K562 (cell line): ENCODE measurements at regions not wholly inside any gene's neighbourhood (a gene's known extent, or its start where the extent isn't known, plus 50 kb on each side); places are given as distances from the start of the nearest gene placed in this dataset.

Experiments
- ATAC-seq: fragments of 200-7000 bp; cut with Tn5 transposase; 3 replicates; pipeline ENCODE4 v1.9.1; 2020; ENCODE audit warnings: moderate library complexity
- BruUV-seq: library from RNA; stranded (reverse); fragments of 400-500 nt; replicated peaks from 2 replicates; lab custom pipeline; 2021; lab: Mats Ljungman, UMichigan
- CTCF ChIA-PET: fragments of 300-600 bp; formaldehyde crosslinking; extraction: SDS; loops from one replicate; lab custom pipeline; 2021; ENCODE audit warnings: low intra/inter-chr PET ratio; lab: Yijun Ruan, JAX
- POLR2A ChIA-PET: fragments of 300-600, 350-650 bp; sonication (Branson Sonifier 250); formaldehyde crosslinking; extraction: SDS; loops from one replicate; lab custom pipeline; 2021; ENCODE audit warnings: antibody characterized with exemption, inconsistent platforms; lab: Yijun Ruan, JAX
- DNase-seq, 4 experiments: peaks; one replicate each; pipeline versions ENCODE4 v3.0.0 to v3.0.0-alpha.2; 2011 to 2018; ENCODE audit warnings: low spot score in 3 of 4, mixed read lengths in 3 of 4; ENCODE audit errors: extremely low read depth in 1 of 4
- FAIRE-seq: peaks from 2 replicates; lab custom pipeline; 2011; peaks lifted over from hg19 to GRCh38; lab: Jason Lieb, UNC
- H2AFZ ChIP-seq: 2 replicates; pipeline ENCODE4 v1.6.0; 2011; ENCODE audit warnings: low read depth, low read length, control low read depth, inconsistent platforms
- H3K27ac ChIP-seq: fragments of 200-600 bp; 3 replicates; pipeline ENCODE4 v1.8.0; 2011; ENCODE audit warnings: low read depth, mild to moderate bottlenecking, control low read depth, inconsistent platforms, low read length, moderate library complexity, mixed read lengths; ENCODE audit errors: extremely low read depth
- H3K27me3 ChIP-seq, 2 experiments: fragments of 300-600 bp in 1 of 2; 2 replicates in 1 of 2; 3 replicates in 1 of 2; pipeline versions ENCODE4 v1.6.0 to v1.8.0; 2011; ENCODE audit warnings: inconsistent platforms in 2 of 2, low read length in 2 of 2, mild to moderate bottlenecking in 1 of 2, mixed read lengths in 1 of 2, moderate library complexity in 1 of 2; ENCODE audit not compliant: control insufficient read depth in 2 of 2, insufficient read depth in 2 of 2
- H3K36me3 ChIP-seq: fragments of 300-600 bp; 3 replicates; pipeline ENCODE4 v1.8.0; 2011; ENCODE audit warnings: mild to moderate bottlenecking, low read length, inconsistent platforms; ENCODE audit not compliant: control insufficient read depth, insufficient read depth
- H3K4me1 ChIP-seq, 2 experiments: fragments of 200-600 bp in 1 of 2; replicated peaks in 1 of 2; 2 replicates in 1 of 2; 3 replicates in 1 of 2; pipeline versions ENCODE4 v1.5.1 to v1.8.0; 2011; ENCODE audit warnings: inconsistent platforms in 2 of 2, low read length in 2 of 2, mild to moderate bottlenecking in 1 of 2, mixed read lengths in 1 of 2, moderate library complexity in 1 of 2; ENCODE audit not compliant: control insufficient read depth in 2 of 2, insufficient read depth in 2 of 2
- H3K4me2 ChIP-seq: 2 replicates; pipeline ENCODE4 v1.6.1; 2011; ENCODE audit warnings: low read length, control low read depth, inconsistent platforms, mixed read lengths; ENCODE audit not compliant: insufficient read depth
- H3K4me3 ChIP-seq: fragments of 200-600 bp; sonication (generic), shearing (Covaris generic); 2 replicates; pipeline ENCODE4 v1.5.1; 2016; ENCODE audit warnings: control low read depth, inconsistent platforms
- H3K79me2 ChIP-seq: fragments of 200-600 bp; 3 replicates; pipeline ENCODE4 v1.8.0; 2011; ENCODE audit warnings: low read length, inconsistent platforms; ENCODE audit not compliant: control insufficient read depth, insufficient read depth
- H3K9ac ChIP-seq, 2 experiments: 2 replicates each; pipeline versions ENCODE4 v1.6.0 to v1.6.1; 2011; ENCODE audit warnings: low read depth in 2 of 2, low read length in 2 of 2, control low read depth in 1 of 2, inconsistent platforms in 1 of 2, mild to moderate bottlenecking in 1 of 2, mixed read lengths in 1 of 2; ENCODE audit not compliant: insufficient read depth in 1 of 2
- H3K9me1 ChIP-seq: one replicate; pipeline ENCODE4 v1.6.0; 2011; ENCODE audit warnings: inconsistent platforms, mild to moderate bottlenecking, low read length, moderate library complexity; ENCODE audit not compliant: control insufficient read depth, insufficient read depth
- H3K9me3 ChIP-seq: replicated peaks from 2 replicates; pipeline ENCODE4 v1.5.1; 2011; ENCODE audit warnings: low read depth, low read length, inconsistent platforms; ENCODE audit not compliant: control insufficient read depth, insufficient read depth
- H4K20me1 ChIP-seq: replicated peaks from 2 replicates; pipeline ENCODE4 v1.6.1; 2011; ENCODE audit warnings: low read length, inconsistent platforms, mixed read lengths; ENCODE audit not compliant: control insufficient read depth, insufficient read depth
- ARID1B ChIP-seq: fragments of 450-650 bp; IDR thresholded peaks from 2 replicates; pipeline ENCODE4 v1.6.1; 2016; ENCODE audit warnings: antibody characterized with exemption, mild to moderate bottlenecking, inconsistent platforms
- ETV1 ChIP-seq: fragments of 450-650 bp; conservative IDR thresholded peaks from 2 replicates; pipeline ENCODE4 v1.6.1; 2016; ENCODE audit warnings: missing genetic modification characterization, control low read depth, low read depth, missing compliant biosample characterization
- MAZ ChIP-seq, 2 experiments: fragments of 450-650 bp in 1 of 2; sonication (generic) in 1 of 2; formaldehyde crosslinking; IDR thresholded peaks in 1 of 2; conservative IDR thresholded peaks in 1 of 2; 2 replicates each; pipeline versions ENCODE4 v1.4.0 to v1.5.0; 2020; ENCODE audit warnings: mild to moderate bottlenecking in 1 of 2, missing genetic modification reagents in 1 of 2
- NEUROD1 ChIP-seq: fragments of 150-350 bp; IDR thresholded peaks from 2 replicates; pipeline ENCODE4 v1.6.1; 2014; ENCODE audit warnings: borderline replicate concordance, low read length, low read depth; ENCODE audit not compliant: partially characterized antibody
- NFXL1 ChIP-seq: fragments of 450-650 bp; formaldehyde crosslinking; IDR thresholded peaks from 2 replicates; pipeline ENCODE4 v1.4.0; 2021; ENCODE audit warnings: mild to moderate bottlenecking
- PPARD ChIP-seq: fragments of 250-450 bp; sonication (Bioruptor Pico); IDR thresholded peaks from 2 replicates; pipeline ENCODE4 v1.8.0; 2022; ENCODE audit warnings: inconsistent platforms, mild to moderate bottlenecking, moderate library complexity
- PTBP1 ChIP-seq: fragments of 200-400 bp; formaldehyde crosslinking; IDR thresholded peaks from 2 replicates; pipeline ENCODE4 v1.6.1; 2017; ENCODE audit warnings: low read depth, low read length
- TFAM ChIP-seq: fragments of 250-450 bp; sonication (Bioruptor Pico); conservative IDR thresholded peaks from 2 replicates; pipeline ENCODE4 v1.5.0; 2021; ENCODE audit warnings: mild to moderate bottlenecking, moderate library complexity
- ZC3H4 ChIP-seq: sonication (generic); formaldehyde crosslinking; IDR thresholded peaks from 2 replicates; pipeline ENCODE4 v1.9.0; 2021; ENCODE audit warnings: missing genetic modification reagents, borderline replicate concordance
- ZNF23 ChIP-seq: fragments of 250-450 bp; sonication (Bioruptor Pico); IDR thresholded peaks from 2 replicates; pipeline ENCODE4 v1.4.0; 2020; ENCODE audit warnings: mild to moderate bottlenecking
- ZNF766 ChIP-seq: fragments of 200-800 bp; sonication (Bioruptor generic); conservative IDR thresholded peaks from 2 replicates; pipeline ENCODE4 v1.6.1; 2016; ENCODE audit warnings: missing genetic modification characterization, missing compliant biosample characterization
- ZNF778 ChIP-seq: fragments of 450-650 bp; formaldehyde crosslinking; IDR thresholded peaks from 2 replicates; pipeline ENCODE4 v1.4.0; 2020; ENCODE audit warnings: mild to moderate bottlenecking, moderate library complexity
- WGBS: fragments of 100-300 bp; shearing (Covaris generic); methylation state at CpG from one replicate; pipeline ENCODE4 v1.1.6; 2016; ENCODE audit warnings: low coverage, mixed read lengths; ENCODE audit not compliant: insufficient coverage; ENCODE audit errors: missing lambda C conversion rate; 5-methylcytosine and 5-hydroxymethylcytosine counted together
- in situ Hi-C: fragments of 300-500 bp; cut with MboI; formaldehyde crosslinking; loops from 4 replicates; pipeline ENCODE4 v1.15.0; 2018; ENCODE audit warnings: inconsistent platforms, mixed read lengths
- intact Hi-C: fragments of 100-400 bp; cut with micrococcal nuclease; formaldehyde crosslinking; loops from 2 replicates; pipeline ENCODE4 v1.14.2; 2022
- TF ChIP-seq, protein P1 (sequence below): fragments of 250-450 bp; sonication (Bioruptor Pico); IDR thresholded peaks from 2 replicates; pipeline ENCODE4 v1.4.0; 2020
- TF ChIP-seq, protein P2 (sequence below): sonication (generic); formaldehyde crosslinking; IDR thresholded peaks from 2 replicates; pipeline ENCODE4 v1.8.0; 2023; ENCODE audit warnings: mild to moderate bottlenecking, missing genetic modification reagents
- TF ChIP-seq, protein P3 (sequence below): sonication (generic); formaldehyde crosslinking; IDR thresholded peaks from 2 replicates; pipeline ENCODE4 v1.8.1; 2023; ENCODE audit warnings: mild to moderate bottlenecking, missing genetic modification reagents, moderate library complexity

DNA sequence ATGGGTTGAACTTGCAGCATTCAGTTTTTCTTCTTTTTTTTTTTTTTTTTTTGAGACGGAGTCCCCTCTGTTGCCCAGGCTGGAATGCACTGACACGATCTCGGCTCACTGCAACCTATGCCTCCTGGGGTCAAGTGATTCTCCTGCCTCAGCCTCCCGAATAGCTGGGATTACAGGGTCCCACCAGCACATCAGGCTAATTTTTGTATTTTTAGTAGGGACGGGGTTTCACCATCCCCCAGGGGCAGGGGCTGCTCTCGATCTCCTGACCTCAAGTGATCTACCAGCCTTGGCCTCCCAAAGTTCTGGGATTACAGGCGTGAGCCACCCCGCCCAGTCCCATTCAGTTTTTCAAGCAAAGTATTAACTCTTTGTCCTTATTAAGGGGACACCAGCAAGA is 117.6 kb upstream of the PRSS16 start:
- Histone ChIP-seq H3K36me3 (peaks cover 60% of the 10 kb centered on the region), H2AFZ (no peak overlapping the region), H4K20me1 (peaks cover 11% of the 10 kb centered on the region; the same call in 1 of the 2 replicates), H3K4me3 (peak overlapping the region; percentile 72), H3K9me3 (no peaks in the 10 kb centered on the region), H3K9ac (peak overlapping the region; percentile 87 to 99), H3K4me1 (peaks cover 0 to 9% of the 10 kb centered on the region in 2 experiments; a peak in 3 of 5 replicates), H3K9me1 (no peaks in the 10 kb centered on the region), H3K79me2 (peaks cover 97% of the 10 kb centered on the region), H3K27ac (peak overlapping the region; percentile 98), H3K4me2 (peak overlapping the region; percentile 93), H3K27me3 (no peaks in the 10 kb centered on the region)
- BruUV-seq = no TSS peak
- CTCF ChIA-PET = interaction anchor here (0.5 to 0.9 kb wide), 2 partner anchors 12 to 935 kb away, joined by 3 read pairs; no protein-coding TSS in a partner anchor
- POLR2A ChIA-PET = interaction anchor here (0.6 to 9.3 kb wide), 4 partner anchors 10 to 1037 kb away, joined by 3 to 726 read pairs (median 10); a partner anchor contains a TSS
- peak in 1 of 4 experiments; percentile 47 for DNase-seq
- no peak for FAIRE-seq
- intact Hi-C loops = loop anchor here (10.0 kb wide), 1 partner anchor 795 kb away; no protein-coding TSS in a partner anchor
- in situ Hi-C loops = loop anchor here (5.0 kb wide), 3 partner anchors 933 to 1098 kb away; a partner anchor contains a TSS
- WGBS = 0% methylated on average over 7 of the region's 8 CpGs
- no peak for ATAC-seq
- TF ChIP-seq MAZ (CRISPR knock-in tag; conservative IDR thresholded peaks at IDR 0.05 in 1 of 2, IDR thresholded peaks at IDR 0.05 in 1 of 2) (0 out of 4 replicates have a peak, but pooled peaks of 1 of the 2 experiments have one; percentile 3), NEUROD1 (no peak), ZC3H4 (no peak), ETV1 (tag) (no peak), PPARD (CRISPR knock-in tag) (no peak), ZNF766 (CRISPR knock-in tag) (0 out of 2 replicates have a peak, but pooled peaks have one; percentile 9), TFAM (CRISPR knock-in tag) (no peak), NFXL1 (CRISPR knock-in tag) (no peak), PTBP1 (no peak), ZNF778 (CRISPR knock-in tag) (no peak), ZNF23 (no peak), ARID1B (no peak)
- TF ChIP-seq, protein P1, sequence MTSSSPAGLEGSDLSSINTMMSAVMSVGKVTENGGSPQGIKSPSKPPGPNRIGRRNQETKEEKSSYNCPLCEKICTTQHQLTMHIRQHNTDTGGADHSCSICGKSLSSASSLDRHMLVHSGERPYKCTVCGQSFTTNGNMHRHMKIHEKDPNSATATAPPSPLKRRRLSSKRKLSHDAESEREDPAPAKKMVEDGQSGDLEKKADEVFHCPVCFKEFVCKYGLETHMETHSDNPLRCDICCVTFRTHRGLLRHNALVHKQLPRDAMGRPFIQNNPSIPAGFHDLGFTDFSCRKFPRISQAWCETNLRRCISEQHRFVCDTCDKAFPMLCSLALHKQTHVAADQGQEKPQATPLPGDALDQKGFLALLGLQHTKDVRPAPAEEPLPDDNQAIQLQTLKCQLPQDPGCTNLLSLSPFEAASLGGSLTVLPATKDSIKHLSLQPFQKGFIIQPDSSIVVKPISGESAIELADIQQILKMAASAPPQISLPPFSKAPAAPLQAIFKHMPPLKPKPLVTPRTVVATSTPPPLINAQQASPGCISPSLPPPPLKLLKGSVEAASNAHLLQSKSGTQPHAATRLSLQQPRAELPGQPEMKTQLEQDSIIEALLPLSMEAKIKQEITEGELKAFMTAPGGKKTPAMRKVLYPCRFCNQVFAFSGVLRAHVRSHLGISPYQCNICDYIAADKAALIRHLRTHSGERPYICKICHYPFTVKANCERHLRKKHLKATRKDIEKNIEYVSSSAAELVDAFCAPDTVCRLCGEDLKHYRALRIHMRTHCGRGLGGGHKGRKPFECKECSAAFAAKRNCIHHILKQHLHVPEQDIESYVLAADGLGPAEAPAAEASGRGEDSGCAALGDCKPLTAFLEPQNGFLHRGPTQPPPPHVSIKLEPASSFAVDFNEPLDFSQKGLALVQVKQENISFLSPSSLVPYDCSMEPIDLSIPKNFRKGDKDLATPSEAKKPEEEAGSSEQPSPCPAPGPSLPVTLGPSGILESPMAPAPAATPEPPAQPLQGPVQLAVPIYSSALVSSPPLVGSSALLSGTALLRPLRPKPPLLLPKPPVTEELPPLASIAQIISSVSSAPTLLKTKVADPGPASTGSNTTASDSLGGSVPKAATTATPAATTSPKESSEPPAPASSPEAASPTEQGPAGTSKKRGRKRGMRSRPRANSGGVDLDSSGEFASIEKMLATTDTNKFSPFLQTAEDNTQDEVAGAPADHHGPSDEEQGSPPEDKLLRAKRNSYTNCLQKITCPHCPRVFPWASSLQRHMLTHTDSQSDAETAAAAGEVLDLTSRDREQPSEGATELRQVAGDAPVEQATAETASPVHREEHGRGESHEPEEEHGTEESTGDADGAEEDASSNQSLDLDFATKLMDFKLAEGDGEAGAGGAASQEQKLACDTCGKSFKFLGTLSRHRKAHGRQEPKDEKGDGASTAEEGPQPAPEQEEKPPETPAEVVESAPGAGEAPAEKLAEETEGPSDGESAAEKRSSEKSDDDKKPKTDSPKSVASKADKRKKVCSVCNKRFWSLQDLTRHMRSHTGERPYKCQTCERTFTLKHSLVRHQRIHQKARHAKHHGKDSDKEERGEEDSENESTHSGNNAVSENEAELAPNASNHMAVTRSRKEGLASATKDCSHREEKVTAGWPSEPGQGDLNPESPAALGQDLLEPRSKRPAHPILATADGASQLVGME = no peak
- TF ChIP-seq, protein P2, sequence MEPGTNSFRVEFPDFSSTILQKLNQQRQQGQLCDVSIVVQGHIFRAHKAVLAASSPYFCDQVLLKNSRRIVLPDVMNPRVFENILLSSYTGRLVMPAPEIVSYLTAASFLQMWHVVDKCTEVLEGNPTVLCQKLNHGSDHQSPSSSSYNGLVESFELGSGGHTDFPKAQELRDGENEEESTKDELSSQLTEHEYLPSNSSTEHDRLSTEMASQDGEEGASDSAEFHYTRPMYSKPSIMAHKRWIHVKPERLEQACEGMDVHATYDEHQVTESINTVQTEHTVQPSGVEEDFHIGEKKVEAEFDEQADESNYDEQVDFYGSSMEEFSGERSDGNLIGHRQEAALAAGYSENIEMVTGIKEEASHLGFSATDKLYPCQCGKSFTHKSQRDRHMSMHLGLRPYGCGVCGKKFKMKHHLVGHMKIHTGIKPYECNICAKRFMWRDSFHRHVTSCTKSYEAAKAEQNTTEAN (CRISPR knock-in tag) = no peak
- TF ChIP-seq, protein P3, sequence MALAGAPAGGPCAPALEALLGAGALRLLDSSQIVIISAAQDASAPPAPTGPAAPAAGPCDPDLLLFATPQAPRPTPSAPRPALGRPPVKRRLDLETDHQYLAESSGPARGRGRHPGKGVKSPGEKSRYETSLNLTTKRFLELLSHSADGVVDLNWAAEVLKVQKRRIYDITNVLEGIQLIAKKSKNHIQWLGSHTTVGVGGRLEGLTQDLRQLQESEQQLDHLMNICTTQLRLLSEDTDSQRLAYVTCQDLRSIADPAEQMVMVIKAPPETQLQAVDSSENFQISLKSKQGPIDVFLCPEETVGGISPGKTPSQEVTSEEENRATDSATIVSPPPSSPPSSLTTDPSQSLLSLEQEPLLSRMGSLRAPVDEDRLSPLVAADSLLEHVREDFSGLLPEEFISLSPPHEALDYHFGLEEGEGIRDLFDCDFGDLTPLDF (CRISPR knock-in tag) = no peak
